Panc1 (cell line): ENCODE measurements at regions not wholly inside any gene's neighbourhood (a gene's known extent, or its start where the extent isn't known, plus 50 kb on each side); places are given as distances from the start of the nearest gene placed in this dataset.

Source experiments
- ATAC-seq: fragments of 200-7000 bp; cut with Tn5 transposase; 2 replicates; pipeline ENCODE4 v1.9.1; 2020; ENCODE audit warnings: mild to moderate bottlenecking, moderate library complexity
- BruUV-seq: library from RNA; stranded (reverse); fragments of 400-500 nt; replicated peaks from 2 replicates; lab custom pipeline; 2021; lab: Mats Ljungman, UMichigan
- CTCF ChIA-PET: fragments of 300-600 bp; sonication (Branson Sonifier 250); formaldehyde crosslinking; loops from one replicate; lab custom pipeline; 2022; ENCODE audit warnings: antibody characterized with exemption; lab: Charles Lee
- POLR2A ChIA-PET: fragments of 300-600 bp; sonication (Branson Sonifier 250); formaldehyde crosslinking; loops from one replicate; lab custom pipeline; 2022; ENCODE audit warnings: antibody characterized with exemption; lab: Charles Lee
- DNase-seq: peaks from one replicate; pipeline ENCODE4 v3.0.0-alpha.2; 2010; ENCODE audit warnings: low read depth, low spot score
- H3K27ac ChIP-seq: 2 replicates; pipeline ENCODE4 v1.5.1; 2011; ENCODE audit warnings: mild to moderate bottlenecking, low read length, inconsistent platforms
- H3K27me3 ChIP-seq: fragments of 200-500 bp; sonication (Bioruptor generic); 2 replicates; pipeline ENCODE4 v1.6.0; 2014; ENCODE audit warnings: low read length, inconsistent platforms; ENCODE audit not compliant: control insufficient read depth, insufficient read depth
- H3K36me3 ChIP-seq: fragments of 200-500 bp; sonication (Bioruptor generic); 2 replicates; pipeline ENCODE4 v1.5.1; 2014; ENCODE audit warnings: inconsistent platforms, mild to moderate bottlenecking, low read length, moderate library complexity; ENCODE audit not compliant: control insufficient read depth, insufficient read depth
- H3K4me1 ChIP-seq: 2 replicates; pipeline ENCODE4 v1.5.1; 2011; ENCODE audit warnings: inconsistent platforms, mild to moderate bottlenecking, low read length, moderate library complexity; ENCODE audit not compliant: control insufficient read depth, insufficient read depth
- H3K4me3 ChIP-seq, 2 experiments: 2 replicates each; pipeline ENCODE4 v1.5.1; 2011 to 2012; ENCODE audit warnings: low read depth in 2 of 2, low read length in 2 of 2, mild to moderate bottlenecking in 2 of 2, inconsistent platforms in 1 of 2, moderate library complexity in 1 of 2
- H3K9me3 ChIP-seq: fragments of 200-500 bp; sonication (Bioruptor generic); 2 replicates; pipeline ENCODE4 v1.5.1; 2014; ENCODE audit warnings: low read depth, mild to moderate bottlenecking, inconsistent platforms, low read length, moderate library complexity; ENCODE audit not compliant: control insufficient read depth, insufficient read depth
- CTCF ChIP-seq: fragments of 450-650 bp; IDR thresholded peaks from 2 replicates; pipeline ENCODE4 v1.5.1; 2017; ENCODE audit warnings: mild to moderate bottlenecking
- POLR2AphosphoS5 ChIP-seq: IDR thresholded peaks from 2 replicates; pipeline ENCODE4 v1.6.1; 2012; ENCODE audit warnings: mild to moderate bottlenecking, low read depth, low read length, moderate library complexity
- REST ChIP-seq, 2 experiments: IDR thresholded peaks; 2 replicates each; pipeline ENCODE4 v1.6.1; 2011 to 2012; ENCODE audit warnings: low read depth in 2 of 2, control low read depth in 1 of 2, low read length in 1 of 2, mild to moderate bottlenecking in 1 of 2, moderate library complexity in 1 of 2; ENCODE audit not compliant: insufficient read depth in 1 of 2
- SIN3A ChIP-seq: IDR thresholded peaks from 2 replicates; pipeline ENCODE4 v1.6.1; 2012; ENCODE audit warnings: low read depth, mild to moderate bottlenecking, low read length, moderate library complexity, borderline replicate concordance; ENCODE audit not compliant: insufficient read depth
- TCF7L2 ChIP-seq: IDR thresholded peaks from 2 replicates; pipeline ENCODE4 v1.6.1; 2011; ENCODE audit warnings: mild to moderate bottlenecking, low read depth, low read length, inconsistent platforms
- in situ Hi-C: cut with HindIII; loops from 2 replicates; pipeline ENCODE4 v1.10.0; 2016; ENCODE audit warnings: low sequenced_read_pairs, low pct_unique_long_range_greater_than_20kb
- intact Hi-C: fragments of 100-400 bp; cut with micrococcal nuclease; formaldehyde crosslinking; loops from one replicate; pipeline ENCODE4 v1.10.0; 2022; ENCODE audit not compliant: unreplicated experiment

GRCh38 chr3:113075588-113075987, 84.8 kb downstream of the GTPBP8 start:
- intact Hi-C loops (no loop called here), in situ Hi-C loops (no loop called here)
- no peak for ATAC-seq
- POLR2A ChIA-PET: no interaction called here
- CTCF ChIA-PET: no interaction called here
- BruUV-seq: no TSS peak
- Histone ChIP-seq H3K4me3 (no peak overlapping the region), H3K4me1 (no peaks in the 10 kb centered on the region), H3K36me3 (no peaks in the 10 kb centered on the region), H3K9me3 (no peaks in the 10 kb centered on the region), H3K27me3 (peaks cover 4% of the 10 kb centered on the region; the same call in 1 of the 2 replicates), H3K27ac (no peak overlapping the region)
- TF ChIP-seq POLR2AphosphoS5: no peak
- no peak for TF ChIP-seq REST (IDR thresholded peaks at IDR 0.05; ENCODE audit: insufficient read depth in 1 of 2, low read depth in 2 of 2, low read length in 1 of 2)
- no peak for TF ChIP-seq CTCF
- no peak for TF ChIP-seq TCF7L2
- no peak for TF ChIP-seq SIN3A
- no peak for DNase-seq

DNA sequence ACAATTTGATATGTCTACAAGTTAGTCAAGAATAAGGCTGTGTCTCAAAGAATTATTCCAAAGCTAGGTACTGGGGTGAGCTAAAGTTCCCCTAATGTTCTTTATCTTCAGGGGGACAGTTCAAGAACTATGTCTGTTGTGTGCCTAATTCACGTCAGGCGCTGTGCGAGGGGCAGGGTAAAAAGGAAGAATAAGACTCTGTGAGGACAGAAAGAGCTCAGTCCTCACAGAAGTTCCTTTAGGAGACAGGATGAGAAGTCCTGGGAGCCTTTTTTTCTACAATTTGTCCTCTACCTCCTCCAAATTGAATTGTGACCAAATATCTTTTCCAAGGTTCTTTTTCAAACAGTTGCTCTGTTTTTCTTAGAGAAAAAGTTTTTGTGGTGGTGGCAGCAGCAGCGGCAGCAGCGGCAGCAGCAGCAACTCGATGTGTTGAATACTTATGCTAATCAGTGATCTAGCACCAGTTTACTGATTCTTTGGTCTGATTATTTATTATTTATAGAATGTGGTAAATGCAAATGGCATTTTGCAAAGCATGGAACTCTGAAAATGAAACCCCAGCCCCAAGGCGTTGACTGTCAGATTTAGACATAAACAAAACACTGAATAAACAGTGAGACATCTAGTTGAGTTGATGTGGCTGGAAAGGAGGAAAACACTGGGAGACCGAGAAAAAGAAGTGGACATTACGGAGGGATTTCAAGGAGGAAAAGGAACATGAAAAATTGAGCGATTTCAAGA, 88.6 kb downstream of the GTPBP8 start:
- Histone ChIP-seq H3K27ac (no peak overlapping the region), H3K27me3 (0 out of 2 replicates have a peak, but pooled peaks cover 4% of the 10 kb centered on the region), H3K4me3 (no peak overlapping the region), H3K4me1 (no peaks in the 10 kb centered on the region), H3K9me3 (no peaks in the 10 kb centered on the region), H3K36me3 (no peaks in the 10 kb centered on the region)
- TF ChIP-seq SIN3A (no peak), CTCF (no peak), TCF7L2 (no peak), REST (IDR thresholded peaks at IDR 0.05; ENCODE audit: insufficient read depth in 1 of 2, low read depth in 2 of 2, low read length in 1 of 2) (no peak)
- intact Hi-C loops (no loop called here), in situ Hi-C loops (no loop called here)
- DNase-seq: no peak
- ChIA-PET POLR2A (no interaction called here), CTCF (no interaction called here)
- no TSS peak for BruUV-seq
- no peak for ATAC-seq
